ENCODE measurements at regions not wholly inside any gene's neighbourhood (a gene's known extent, or its start where the extent isn't known, plus 50 kb on each side); places are given as distances from the start of the nearest gene placed in this dataset.

- no peak for DNase-seq
These were observed 223.2 kb downstream of the MTHFS start for GRCh38 chr15:79673416-79674123.

DNA sequence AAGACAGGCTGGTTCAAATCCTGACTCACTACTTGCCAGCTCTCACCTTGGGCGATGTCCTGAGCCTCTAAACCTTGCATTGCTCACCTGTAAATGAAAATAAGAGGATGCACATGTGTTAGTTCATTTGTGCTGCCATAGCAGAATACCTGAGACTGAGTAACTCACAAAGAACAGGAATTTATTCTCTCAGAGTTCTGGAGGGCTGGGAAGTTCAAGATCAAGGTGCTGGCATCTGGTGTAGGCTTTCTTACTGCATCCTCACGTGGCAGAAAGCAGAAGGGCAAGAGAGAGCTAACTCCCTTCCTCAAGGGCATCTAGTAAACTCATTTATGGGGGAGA, 222.7 kb downstream of the MTHFS start:
- no peak for DNase-seq

- DNase-seq, result no peak
These were observed 220.8 kb downstream of the MTHFS start for GRCh38 chr15:79675982-79676381.

- no peak for DNase-seq
These were observed 220.2 kb downstream of the MTHFS start for GRCh38 chr15:79676621-79677020.

- DNase-seq, result no peak
These were observed 219.6 kb downstream of the MTHFS start for GRCh38 chr15:79677241-79677640.

- DNase-seq, result no peak
These were observed 218.6 kb downstream of the MTHFS start for GRCh38 chr15:79678032-79678701.

- DNase-seq, result no peak
These were observed 216.1 kb downstream of the MTHFS start for GRCh38 chr15:79680720-79681119.

GRCh38 chr15:79682285-79682684, 214.5 kb downstream of the MTHFS start:
- DNase-seq, result no peak

DNA sequence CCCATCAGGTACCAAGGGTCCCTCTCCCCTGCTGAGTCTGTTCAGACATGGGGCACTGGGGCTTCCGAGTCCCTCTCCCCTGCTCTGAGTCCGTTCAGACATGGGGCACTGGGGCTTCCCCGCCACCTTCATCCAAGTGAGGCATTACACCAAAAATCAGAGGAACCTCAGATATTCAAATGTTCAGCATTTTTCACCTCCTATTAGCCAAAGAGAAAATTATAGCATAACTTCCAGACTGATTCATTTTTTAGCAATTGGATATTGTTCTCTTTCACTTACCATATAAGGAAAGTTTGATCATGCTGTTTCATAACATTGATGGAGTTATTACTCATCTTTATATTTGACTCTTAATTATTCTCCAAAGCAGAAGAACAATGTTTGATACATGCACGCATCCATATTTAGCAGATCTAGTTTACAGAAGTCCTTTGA, 213.9 kb downstream of the MTHFS start:
- DNase-seq, result no peak

DNA sequence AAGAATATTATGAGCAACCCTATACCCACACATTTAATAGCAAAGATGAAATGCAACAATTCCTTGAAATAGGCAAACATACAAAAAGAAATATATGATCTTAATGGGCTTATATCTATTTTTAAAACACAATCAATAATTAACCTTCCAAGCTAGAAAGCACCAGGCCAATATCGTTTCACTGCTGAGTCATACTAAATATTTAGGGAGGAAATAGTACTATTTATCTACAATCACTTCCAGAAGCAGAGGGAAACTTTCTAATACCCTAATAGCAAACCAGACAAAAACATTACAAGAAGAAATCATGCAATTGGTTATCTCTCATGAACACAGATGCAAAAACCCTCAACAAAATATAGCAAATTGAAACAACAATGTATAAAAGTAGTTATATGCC, 207.8 kb downstream of the MTHFS start:
- no peak for DNase-seq

DNA sequence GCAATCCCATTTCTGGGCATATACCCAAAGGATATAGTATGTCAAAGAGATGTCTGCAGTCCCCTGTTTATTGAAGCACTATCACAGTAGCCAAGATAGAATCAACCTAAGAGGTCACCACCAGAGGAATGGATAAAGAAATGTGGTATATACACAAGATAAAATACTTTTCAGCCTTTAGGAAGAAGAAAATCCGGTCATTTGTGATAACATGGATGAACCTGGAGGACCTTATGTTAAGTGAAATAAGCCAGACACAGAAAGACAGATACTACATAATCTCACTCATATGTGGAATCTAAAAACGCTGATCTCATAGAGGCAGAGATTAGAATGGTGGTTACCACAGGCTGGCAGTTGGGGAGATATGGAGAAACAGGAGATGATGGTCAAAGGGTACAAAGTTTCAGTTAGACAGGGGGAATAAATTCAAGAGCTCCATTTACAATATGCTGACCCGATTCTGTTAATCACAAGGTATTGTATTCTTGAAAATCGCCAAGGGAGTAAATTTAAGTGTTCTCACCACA, 195.8 kb downstream of the MTHFS start:
- DNase-seq, result no peak

DNA sequence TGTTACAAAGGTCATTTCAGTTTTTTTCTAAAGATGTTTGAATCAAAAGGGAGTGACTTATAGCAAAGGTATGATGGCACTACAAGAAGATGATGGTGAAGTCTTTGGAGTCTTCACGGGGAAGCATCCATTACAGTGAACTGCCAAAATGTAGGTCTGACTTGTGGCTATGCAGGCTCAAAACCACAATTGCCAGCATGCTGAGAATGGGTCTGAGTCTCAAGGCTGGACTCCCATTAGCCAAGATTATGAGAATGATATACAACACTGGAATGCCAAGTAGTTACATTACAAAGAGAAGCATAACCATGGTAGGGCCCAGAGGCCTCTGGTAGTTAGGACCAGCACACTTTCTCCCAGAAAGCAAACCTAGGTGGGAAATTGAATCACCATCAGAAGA, 194.2 kb downstream of the MTHFS start:
- DNase-seq, result no peak

GRCh38 chr15:79721256-79721655, 175.6 kb downstream of the MTHFS start:
- no peak for DNase-seq

GRCh38 chr15:79724312-79724711, 172.5 kb downstream of the MTHFS start:
- no peak for DNase-seq

- DNase-seq, result no peak
These were observed 172.0 kb downstream of the MTHFS start for GRCh38 chr15:79724804-79725203.

DNA sequence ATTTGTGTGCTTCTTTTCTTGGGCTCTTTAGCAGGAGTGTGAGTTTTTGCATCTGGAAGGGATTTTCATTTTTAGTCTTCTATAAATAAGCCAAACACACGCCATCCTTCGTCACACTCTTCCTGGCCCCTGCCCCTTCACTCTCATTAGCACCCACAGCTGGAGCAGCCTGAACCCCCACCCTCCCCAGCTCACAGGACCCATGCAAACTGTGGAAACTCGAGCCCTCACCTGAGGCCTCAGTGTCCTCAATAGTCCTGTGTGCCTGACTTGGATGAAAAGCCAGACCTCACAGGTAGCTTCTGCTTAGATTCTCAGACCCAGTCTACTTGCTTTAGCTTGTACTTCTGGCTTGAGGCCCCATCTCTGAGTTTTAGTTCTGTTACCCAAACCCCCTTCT, 167.9 kb downstream of the MTHFS start:
- no peak for DNase-seq

GRCh38 chr15:79736435-79737000, 160.3 kb downstream of the MTHFS start:
- DNase-seq, result no peak

GRCh38 chr15:79738143-79738542, 158.7 kb downstream of the MTHFS start:
- DNase-seq, result no peak

DNA sequence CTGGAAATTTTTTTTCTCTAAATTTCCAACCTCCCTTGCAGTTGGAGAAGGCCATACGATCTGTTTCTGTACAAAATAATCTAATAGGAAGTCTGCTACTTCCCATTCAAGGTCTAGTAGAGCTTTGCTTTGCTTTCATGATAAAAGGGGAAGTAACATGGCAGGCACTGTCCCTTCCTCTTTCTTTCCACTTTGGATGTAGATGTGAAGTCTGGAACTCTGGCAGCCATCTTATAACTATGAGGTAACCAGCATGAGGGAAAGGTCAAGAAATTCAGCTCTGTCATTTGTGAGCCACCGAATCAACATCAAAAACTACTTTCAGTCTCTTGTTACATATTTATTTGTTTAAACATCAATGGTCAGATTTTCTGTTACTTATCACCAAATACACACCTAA, 156.3 kb downstream of the MTHFS start:
- DNase-seq, result no peak

DNA sequence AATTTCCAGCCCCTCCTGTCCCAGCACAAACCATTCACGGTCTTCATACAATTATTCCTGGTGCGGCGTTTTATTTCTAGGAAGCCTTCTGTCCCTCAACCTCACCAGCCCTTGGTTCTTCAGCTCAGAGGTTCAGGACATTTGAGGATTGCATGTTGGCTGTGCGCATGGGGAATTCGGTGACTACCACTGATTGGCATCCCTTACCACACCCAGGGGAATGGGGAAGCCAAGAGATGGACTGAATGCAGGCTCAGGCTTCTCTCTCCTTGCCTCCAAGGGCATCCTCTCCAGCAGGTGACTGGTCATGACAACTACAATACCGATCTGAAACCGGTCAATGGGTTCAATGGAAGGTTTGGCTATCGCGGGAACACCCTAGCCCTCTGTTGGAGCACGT, 153.8 kb downstream of the MTHFS start:
- no peak for DNase-seq

- peak in 1 of 3 experiments; percentile 64 for DNase-seq
These were observed 152.3 kb downstream of the MTHFS start for GRCh38 chr15:79744485-79744884.

DNA sequence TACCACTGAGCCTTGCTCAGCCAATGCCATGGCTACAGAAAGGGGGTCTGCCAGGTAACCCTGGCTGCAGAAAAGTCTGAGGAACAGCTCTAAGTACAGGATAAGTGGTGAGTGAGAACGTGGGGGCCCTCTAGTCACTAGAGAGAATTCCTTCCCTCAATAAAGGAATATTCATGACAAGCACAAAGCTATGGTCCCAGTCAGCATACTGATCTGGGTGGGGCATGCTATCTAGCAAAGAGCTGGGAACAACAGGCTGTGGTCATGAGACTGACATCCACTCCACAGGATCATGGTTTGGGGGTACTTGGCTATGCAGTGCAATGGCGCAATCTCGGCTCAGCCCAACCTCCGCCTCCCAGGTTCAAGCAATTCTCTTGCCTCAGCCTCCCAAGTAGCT, 140.4 kb downstream of the MTHFS start:
- no peak for DNase-seq

GRCh38 chr15:79765081-79765480, 131.7 kb downstream of the MTHFS start:
- no peak for DNase-seq

DNA sequence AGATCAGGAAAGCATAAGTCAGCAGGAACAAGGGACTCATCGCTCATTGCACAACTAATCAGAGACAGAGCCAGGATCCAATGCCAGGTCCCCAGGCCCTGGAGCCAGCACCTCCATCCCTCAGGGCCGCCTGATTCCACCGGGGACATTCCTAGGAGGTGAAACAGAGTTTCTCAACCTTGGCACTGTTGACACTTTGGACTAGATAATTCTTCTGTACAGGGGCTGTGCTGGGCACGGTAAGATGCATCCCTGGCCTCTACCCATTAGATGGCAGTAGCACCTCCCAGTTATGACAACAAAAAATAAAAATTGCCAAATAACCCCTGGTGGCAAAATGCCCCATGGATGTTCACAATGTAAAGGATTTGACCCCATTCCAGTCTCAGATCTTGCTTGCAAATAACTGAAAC, 127.7 kb downstream of the MTHFS start:
- peak in 1 of 3 experiments; percentile 41 for DNase-seq

All from NCI-H1417 (cell line).